ENCODE measurements at regions not wholly inside any gene's neighbourhood (a gene's known extent, or its start where the extent isn't known, plus 50 kb on each side); places are given as distances from the start of the nearest gene placed in this dataset.

DNA sequence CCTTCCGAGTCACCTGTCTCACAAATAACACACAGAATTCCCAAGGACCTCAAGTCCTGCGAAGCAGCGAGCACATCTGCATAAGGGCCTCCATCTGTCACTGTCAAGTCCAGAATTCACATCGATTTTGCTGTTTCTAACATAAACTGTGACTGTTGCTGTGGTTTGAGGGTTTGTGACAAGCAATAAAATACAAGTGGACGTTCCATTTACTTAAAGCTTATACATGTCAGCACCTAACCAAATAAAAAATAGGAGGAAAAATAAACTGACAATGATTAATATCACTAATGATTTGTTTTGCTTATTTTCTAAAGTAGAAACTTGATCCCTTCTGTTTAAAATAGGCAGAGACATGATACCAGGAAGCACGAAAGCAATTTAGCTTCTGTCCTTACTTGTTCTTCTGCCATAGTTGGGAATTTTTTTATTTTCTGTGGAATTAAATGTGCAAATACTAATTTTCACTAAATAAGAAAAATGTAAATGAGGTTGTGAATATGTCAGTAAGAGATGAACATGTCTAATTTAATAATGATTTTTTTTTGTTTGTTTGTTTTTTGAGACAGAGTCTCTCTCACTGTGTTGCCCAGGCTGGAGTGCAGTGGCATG, 279.1 kb downstream of the FGF9 start:
- ATAC-seq (no peak), DNase-seq (ENCODE audit: low spot score in 2 of 2) (no peak)
- Mint-ChIP-seq H3K36me3 (peaks cover 10 to 13% of the 10 kb centered on the region in 2 donors), H3K9me3 (peaks cover 9 to 17% of the 10 kb centered on the region in 2 donors), H3K27ac (no peak overlapping the region)

DNA sequence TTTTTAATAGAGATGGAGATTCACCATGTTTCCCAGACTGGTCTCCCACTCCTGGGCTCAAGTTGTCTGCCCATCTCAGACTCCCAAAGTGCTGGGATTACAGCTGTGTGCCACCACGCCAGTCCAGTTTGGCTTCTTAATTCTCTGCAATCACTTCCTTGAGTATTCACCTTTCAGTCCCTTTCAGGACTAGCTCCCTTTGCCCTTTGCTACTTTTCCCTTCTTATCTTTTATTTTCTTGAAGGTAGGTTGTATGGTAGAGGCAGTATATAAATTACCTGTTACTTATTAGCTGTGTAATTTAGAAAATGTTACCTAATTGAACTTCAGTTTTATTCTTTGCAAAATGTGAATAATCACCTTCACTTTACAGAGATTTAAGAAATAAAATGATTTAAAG, 285.8 kb downstream of the FGF9 start:
- H3K36me3 Mint-ChIP-seq, result peaks cover 5 to 8% of the 10 kb centered on the region in 2 donors
- no peak overlapping the region for H3K27ac Mint-ChIP-seq
- DNase-seq (ENCODE audit: low spot score in 2 of 2), result no peak
- H3K9me3 Mint-ChIP-seq, result peaks cover 5 to 11% of the 10 kb centered on the region in 2 donors
- ATAC-seq, result no peak

GRCh38 chr13:21957833-21958232, 287.0 kb downstream of the FGF9 start:
- DNase-seq (ENCODE audit: low spot score in 2 of 2) (no peak), ATAC-seq (no peak)
- Mint-ChIP-seq H3K36me3 (peaks cover 5 to 10% of the 10 kb centered on the region in 2 donors), H3K9me3 (peaks cover 10 to 11% of the 10 kb centered on the region in 2 donors), H3K27ac (no peak overlapping the region)

DNA sequence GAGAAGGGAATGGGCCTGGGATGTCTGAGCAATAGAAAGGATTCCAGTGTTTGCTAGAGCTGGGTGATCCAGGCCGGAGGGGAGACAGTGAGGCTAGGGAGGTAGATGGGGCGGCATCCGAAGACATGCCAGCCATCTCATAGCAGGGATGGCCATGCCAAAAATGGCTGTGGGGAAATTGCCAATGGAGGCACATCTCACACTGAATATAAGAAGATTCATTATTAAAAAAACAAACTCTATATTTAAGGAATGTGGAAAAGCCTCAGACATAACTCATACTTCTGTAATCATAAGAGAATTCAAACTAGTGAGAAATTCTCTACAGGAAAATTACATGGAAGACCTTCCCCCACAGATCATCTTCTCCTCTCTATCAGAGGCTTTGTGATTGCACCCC, 289.2 kb downstream of the FGF9 start:
- ATAC-seq, result no peak
- Mint-ChIP-seq H3K27ac (no peak overlapping the region), H3K36me3 (peaks cover 5 to 10% of the 10 kb centered on the region in 2 donors), H3K9me3 (peaks cover 8 to 10% of the 10 kb centered on the region in 2 donors)
- no peak for DNase-seq (ENCODE audit: low spot score in 2 of 2)

DNA sequence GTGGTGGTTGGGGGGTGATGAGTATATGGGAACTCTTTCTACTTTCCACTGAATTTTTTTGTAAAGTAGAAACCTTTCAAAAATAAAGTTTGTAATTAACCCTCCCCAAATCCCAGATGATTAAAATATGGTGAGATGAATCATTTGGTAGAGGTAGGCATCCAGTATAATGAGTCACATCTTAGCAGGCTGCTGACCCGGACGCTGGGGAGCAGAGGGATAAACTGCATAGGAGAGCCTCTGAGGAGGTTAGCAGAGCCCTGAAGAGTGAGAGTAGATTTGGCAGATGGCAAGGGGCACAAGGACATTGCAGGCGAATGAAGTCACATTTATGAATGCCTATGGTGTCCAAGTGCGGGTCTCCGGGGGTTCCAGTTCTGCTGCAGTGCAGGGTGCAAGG, 293.8 kb downstream of the FGF9 start:
- H3K9me3 Mint-ChIP-seq, result peaks cover 5 to 8% of the 10 kb centered on the region in 2 donors
- ATAC-seq, result no peak
- no peak for DNase-seq (ENCODE audit: low spot score in 2 of 2)
- H3K27ac Mint-ChIP-seq, result no peak overlapping the region
- peaks cover 0 to 10% of the 10 kb centered on the region in 2 donors for H3K36me3 Mint-ChIP-seq

DNA sequence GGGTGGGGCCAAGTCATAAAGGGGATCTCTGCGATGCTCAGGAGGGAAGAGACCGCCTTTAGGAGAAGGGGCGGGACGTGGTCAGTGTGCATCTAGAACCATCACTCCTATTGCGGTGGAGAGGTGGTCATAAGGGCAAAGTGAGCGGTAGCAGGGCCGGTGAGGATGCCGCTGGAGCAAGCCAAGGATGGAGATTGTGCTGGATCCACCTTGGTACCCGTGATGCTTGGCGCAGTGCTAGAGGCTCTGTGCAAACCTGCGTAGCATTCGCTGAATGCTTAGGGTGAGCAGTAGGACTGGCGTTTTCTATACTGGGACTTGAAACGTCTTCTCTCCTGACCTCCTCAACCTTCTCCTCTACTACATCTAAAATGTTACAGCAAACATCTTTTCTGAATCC, 294.2 kb downstream of the FGF9 start:
- DNase-seq (ENCODE audit: low spot score in 2 of 2) (no peak), ATAC-seq (no peak)
- H3K9me3 Mint-ChIP-seq, result peaks cover 5 to 8% of the 10 kb centered on the region in 2 donors
- H3K27ac Mint-ChIP-seq, result no peak overlapping the region
- peaks cover 0 to 10% of the 10 kb centered on the region in 2 donors for H3K36me3 Mint-ChIP-seq

- ATAC-seq, result no peak
Measured at GRCh38 chr13:21966014-21966413, 295.1 kb downstream of the FGF9 start.

GRCh38 chr13:21967871-21968270, 297.0 kb downstream of the FGF9 start:
- Mint-ChIP-seq H3K27ac (no peak overlapping the region), H3K36me3 (no peaks in the 10 kb centered on the region), H3K9me3 (no peaks in the 10 kb centered on the region)
- DNase-seq (ENCODE audit: low spot score in 2 of 2) (no peak), ATAC-seq (no peak)

More at GRCh38 chr13:21966014-21966413, 295.1 kb downstream of the FGF9 start:
- no peak for DNase-seq (ENCODE audit: low spot score in 2 of 2)
- Mint-ChIP-seq H3K9me3 (peaks cover 5% of the 10 kb centered on the region in 2 donors), H3K27ac (no peak overlapping the region), H3K36me3 (peaks cover 0 to 9% of the 10 kb centered on the region in 2 donors)

DNA sequence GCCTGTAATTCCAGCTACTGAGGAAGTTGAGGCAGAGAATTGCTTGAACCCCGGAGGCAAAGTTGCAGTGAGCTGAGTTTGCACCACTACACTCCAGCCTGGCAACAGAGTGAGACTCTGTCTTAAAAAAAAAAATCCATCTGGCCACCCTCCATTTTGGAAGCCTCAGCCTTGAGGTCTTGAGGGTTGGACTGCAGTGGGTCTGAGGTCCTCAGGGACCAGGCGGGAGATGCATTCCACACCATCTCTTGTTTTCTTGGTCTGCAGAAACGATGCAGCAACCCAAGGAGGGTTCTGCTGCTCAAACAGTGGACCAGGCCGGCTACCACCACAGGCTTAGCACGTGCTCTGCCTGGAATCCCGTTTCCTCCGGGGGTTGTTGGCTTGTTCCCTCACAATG, 299.3 kb downstream of the FGF9 start:
- no peaks in the 10 kb centered on the region for H3K9me3 Mint-ChIP-seq
- no peak overlapping the region for H3K27ac Mint-ChIP-seq
- no peaks in the 10 kb centered on the region for H3K36me3 Mint-ChIP-seq
- no peak for ATAC-seq
- DNase-seq (ENCODE audit: low spot score in 2 of 2), result no peak

DNA sequence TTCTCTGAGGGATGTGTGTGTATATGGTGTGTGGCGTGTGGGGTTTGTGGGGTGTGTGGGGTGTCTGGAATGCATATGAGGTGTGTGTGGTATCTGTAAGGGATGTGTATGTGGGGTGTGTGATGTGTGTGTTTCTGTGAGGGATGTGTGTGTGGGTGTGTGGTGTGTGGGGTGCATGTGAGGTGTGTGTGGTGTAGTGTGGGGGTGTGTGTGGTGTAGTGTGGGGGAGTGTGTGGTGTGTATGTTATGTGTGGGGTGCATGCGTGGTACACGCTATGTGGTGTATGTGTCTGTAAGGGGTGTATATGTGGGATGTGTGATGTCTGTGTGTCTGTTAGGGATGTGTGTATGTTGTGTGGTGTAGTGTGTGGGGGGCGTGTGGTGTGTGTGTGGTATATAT, 300.0 kb downstream of the FGF9 start:
- no peak for DNase-seq (ENCODE audit: low spot score in 2 of 2)
- Mint-ChIP-seq H3K9me3 (no peaks in the 10 kb centered on the region), H3K36me3 (no peaks in the 10 kb centered on the region), H3K27ac (no peak overlapping the region)
- no peak for ATAC-seq

DNA sequence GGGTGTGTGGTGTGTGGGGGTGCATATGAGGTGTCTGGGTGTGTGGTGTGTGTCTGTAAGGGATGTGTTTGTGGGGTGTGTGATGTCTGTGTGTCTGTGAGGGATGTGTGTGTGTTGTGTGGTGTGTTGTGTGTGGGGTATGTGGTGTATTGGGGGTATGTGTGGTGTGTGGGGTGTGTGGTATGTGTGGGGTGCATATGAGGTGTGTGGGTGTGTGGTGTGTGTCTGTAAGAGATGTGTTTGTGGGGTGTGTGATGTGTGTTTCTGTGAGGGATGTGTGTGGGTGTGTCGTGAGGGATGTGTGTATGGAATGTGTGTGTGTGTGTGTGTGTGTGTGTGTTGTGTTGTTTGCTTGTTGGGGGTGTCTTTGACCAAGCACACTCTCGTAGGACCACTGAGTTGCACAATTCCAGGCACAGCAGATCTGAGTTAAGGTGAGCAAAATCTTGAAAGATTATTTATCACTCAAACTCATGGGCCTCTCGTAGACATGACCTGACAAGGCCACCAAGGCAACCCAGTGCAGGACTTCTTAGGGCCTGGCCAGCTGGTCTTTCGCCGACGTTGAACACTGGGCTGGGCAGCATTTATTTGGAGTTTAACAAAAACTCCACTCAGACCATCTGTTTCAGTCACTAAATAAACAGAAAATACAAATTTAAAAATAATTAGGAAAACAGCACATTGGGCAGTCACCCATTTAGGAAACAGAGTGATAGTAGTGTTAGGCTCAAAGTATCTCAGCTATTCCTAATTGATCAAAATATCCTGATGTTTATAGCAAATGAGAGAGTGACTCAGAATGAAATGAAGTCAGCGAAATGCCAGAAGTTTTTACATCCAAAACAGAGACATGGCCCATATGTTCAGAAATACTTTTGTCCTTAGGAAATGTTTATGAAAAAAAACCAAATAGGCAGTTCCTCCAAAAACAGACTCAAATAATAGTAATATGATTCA, 301.1 kb downstream of the FGF9 start:
- DNase-seq (ENCODE audit: low spot score in 2 of 2), result no peak
- no peak overlapping the region for H3K27ac Mint-ChIP-seq
- no peak for ATAC-seq
- no peaks in the 10 kb centered on the region for H3K9me3 Mint-ChIP-seq
- no peaks in the 10 kb centered on the region for H3K36me3 Mint-ChIP-seq

- ATAC-seq, result no peak
- H3K36me3 Mint-ChIP-seq, result no peaks in the 10 kb centered on the region
- no peaks in the 10 kb centered on the region for H3K9me3 Mint-ChIP-seq
- DNase-seq (ENCODE audit: low spot score in 2 of 2), result no peak
- H3K27ac Mint-ChIP-seq, result no peak overlapping the region
Measured at GRCh38 chr13:21973437-21974125, 302.7 kb downstream of the FGF9 start.

DNA sequence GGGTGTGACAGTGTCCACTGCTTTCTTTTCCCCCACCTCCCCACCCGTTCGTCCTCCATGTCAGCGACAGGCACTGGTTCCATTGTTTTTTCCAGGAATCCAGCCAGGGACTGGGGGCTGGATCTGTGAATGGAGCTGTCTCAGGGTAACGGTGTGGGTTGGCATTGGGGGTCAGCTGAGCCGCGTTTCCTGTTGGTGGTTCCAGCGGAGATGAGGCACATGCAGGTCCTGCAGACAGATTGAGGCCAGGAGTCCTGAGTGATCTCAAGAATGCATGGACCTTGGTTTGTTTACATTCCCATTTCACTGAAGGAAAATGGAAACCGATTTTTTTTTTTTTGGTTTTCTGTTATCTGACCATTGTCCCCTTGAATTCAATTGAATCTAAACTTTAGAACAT, 303.9 kb downstream of the FGF9 start:
- H3K36me3 Mint-ChIP-seq, result no peaks in the 10 kb centered on the region
- ATAC-seq (no peak), DNase-seq (ENCODE audit: low spot score in 2 of 2) (no peak)
- no peaks in the 10 kb centered on the region for H3K9me3 Mint-ChIP-seq
- H3K27ac Mint-ChIP-seq, result no peak overlapping the region

DNA sequence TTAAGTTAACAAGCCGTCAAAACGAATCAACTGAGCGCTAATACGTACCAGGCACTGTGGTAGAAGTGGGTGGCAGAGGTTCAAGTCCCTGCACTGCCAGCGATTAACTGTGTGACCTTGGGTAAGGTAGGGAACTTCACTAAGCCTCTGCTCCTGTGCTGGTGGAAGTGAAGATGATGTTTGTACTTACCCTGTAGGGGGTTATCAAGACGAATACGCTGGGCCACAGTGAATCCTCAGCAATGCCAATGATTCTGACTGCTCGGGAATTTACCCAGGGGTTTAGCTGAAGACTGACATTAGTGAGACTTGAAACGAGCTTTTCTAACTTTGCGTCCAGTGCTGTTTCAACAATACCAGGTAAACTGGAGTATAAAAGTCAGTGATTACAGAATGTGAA, 305.3 kb downstream of the FGF9 start:
- no peak overlapping the region for H3K27ac Mint-ChIP-seq
- H3K36me3 Mint-ChIP-seq, result no peaks in the 10 kb centered on the region
- no peaks in the 10 kb centered on the region for H3K9me3 Mint-ChIP-seq
- DNase-seq (ENCODE audit: low spot score in 2 of 2), result no peak
- ATAC-seq, result no peak

DNA sequence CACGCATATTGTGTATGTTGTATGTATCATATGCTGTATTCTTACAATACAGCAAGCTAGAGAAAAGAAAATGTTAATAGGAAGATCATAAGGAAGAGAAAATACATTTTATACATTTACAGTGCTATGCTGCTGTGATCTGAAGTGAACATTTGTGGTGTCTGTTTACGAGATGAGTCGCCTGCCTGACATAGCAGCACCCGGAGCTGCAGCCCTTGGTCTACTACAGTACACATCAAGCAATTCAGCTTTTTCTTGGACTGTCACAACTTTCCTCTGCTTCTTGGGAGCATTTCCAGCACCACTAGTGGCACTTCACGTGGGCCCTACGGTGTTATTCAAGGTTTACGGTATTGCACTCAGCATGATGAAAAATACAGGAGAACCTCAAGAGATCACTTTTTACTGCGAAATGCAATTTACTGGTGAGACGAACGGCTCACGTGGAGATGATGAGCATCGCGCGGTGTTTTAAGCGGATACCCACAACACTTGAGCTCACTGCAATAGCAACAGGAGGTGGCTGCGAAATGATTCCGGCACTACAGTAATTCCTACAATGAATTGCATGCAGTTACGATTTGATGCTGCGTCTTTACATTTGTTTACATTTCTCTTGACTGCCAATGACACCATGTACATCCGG, 308.4 kb downstream of the FGF9 start:
- no peak overlapping the region for H3K27ac Mint-ChIP-seq
- DNase-seq (ENCODE audit: low spot score in 2 of 2) (no peak), ATAC-seq (no peak)
- H3K9me3 Mint-ChIP-seq, result no peaks in the 10 kb centered on the region
- no peaks in the 10 kb centered on the region for H3K36me3 Mint-ChIP-seq

DNA sequence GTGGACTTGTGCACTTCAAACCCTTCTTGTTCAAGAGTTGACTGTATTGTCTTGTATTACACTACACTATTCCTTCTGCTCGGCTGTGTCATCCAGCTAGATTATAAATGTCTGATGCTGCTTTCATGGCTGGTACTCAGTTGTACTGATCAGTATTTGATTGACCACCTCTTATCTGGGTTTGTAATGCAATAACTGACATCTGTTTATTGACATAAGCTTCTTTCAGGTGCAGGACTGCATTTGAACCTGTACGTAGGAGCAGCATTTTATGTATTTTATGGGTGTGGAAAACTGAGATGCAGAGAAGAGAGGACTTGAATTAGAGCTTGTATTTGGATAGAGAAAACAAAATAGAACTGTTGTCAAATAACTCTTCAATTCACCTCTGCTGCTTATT, 309.2 kb downstream of the FGF9 start:
- no peaks in the 10 kb centered on the region for H3K9me3 Mint-ChIP-seq
- H3K36me3 Mint-ChIP-seq, result no peaks in the 10 kb centered on the region
- no peak overlapping the region for H3K27ac Mint-ChIP-seq
- DNase-seq (ENCODE audit: low spot score in 2 of 2), result no peak
- no peak for ATAC-seq

- ATAC-seq (no peak), DNase-seq (ENCODE audit: low spot score in 2 of 2) (no peak)
- Mint-ChIP-seq H3K36me3 (no peaks in the 10 kb centered on the region), H3K9me3 (no peaks in the 10 kb centered on the region), H3K27ac (no peak overlapping the region)
Measured at GRCh38 chr13:21984156-21984555, 313.3 kb downstream of the FGF9 start.
